VCaP (cell line): ENCODE measurements at regions not wholly inside any gene's neighbourhood (a gene's known extent, or its start where the extent isn't known, plus 50 kb on each side); places are given as distances from the start of the nearest gene placed in this dataset.

Experiments used
- H3K27ac ChIP-seq: fragments of 450-650 bp; 2 replicates; pipeline ENCODE4 v1.5.1; 2017
- CTCF ChIP-seq: fragments of 450-650 bp; conservative IDR thresholded peaks from 2 replicates; pipeline ENCODE4 v1.5.1; 2017; ENCODE audit warnings: mild to moderate bottlenecking, moderate library complexity

DNA sequence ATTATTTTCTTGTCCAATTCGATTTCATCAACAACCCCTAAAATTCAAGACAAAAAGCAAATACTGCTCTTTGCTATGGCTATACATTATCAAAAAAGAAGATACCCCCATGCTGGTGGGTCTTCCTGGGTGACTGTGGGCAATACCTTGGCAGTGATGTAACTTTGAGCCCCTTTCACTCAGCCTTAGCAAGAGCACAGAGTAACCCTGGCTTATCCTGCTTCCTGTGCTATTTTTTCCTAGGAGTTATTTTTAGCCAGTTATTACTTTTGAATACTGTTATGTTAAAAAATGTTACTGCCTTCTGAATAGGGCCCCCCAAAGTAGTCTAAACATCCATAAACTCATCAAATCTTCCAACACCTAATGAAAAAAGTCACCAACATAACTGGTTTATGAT is 145.6 kb upstream of the TSLP start:
- H3K27ac ChIP-seq: no peak overlapping the region
- no peak for TF ChIP-seq CTCF

- no peak overlapping the region for H3K27ac ChIP-seq
- TF ChIP-seq CTCF: no peak
Observed at GRCh38 chr5:110932755-110933488, 138.6 kb upstream of the TSLP start.

DNA sequence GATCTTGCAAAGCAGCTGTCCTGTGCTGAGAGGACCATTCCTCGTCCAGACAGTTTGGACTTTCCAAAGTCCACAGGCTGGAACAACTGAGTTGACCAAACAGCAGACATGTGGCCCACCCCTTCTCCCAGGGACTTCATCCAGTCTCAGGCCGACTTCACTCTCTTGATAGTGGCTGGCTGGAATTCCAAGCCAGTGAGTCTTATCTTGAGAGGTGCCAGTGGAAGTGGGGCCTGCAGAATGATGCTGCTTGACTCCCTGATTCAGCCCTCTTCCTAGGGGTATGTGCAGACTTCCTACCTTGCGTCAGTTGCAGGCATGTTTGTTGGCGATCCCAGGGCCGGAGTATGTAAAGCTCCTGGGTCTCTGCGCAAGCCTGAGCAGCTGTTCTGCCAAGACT is 131.4 kb upstream of the TSLP start:
- no peak for TF ChIP-seq CTCF
- no peak overlapping the region for H3K27ac ChIP-seq

DNA sequence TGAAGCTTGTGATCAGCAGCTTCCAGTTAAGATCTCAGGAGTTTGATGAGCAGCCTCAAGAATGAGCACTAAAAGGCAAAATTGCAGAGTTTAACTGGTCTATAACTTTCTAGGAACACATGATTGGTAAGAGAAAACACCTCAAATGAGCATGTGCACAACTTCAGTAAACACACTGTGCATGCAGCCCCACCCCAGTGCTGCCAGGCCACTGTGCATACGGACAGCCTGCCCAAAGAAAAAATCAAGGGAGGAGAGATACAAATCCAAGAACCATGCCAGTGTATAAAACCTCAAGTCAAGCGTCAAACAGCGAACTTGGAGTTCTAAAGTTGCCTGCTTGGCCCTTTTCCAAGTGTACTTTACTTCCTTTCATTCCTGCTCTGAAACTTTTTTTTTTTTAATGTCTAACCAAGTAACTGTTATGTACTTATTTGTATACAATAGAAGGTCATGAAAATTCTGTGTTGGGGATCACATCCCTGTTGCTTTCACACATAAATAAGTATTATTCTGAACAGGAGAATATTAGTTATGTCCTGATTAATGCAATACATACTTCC is 125.6 kb upstream of the TSLP start:
- TF ChIP-seq CTCF: no peak
- H3K27ac ChIP-seq: no peak overlapping the region

DNA sequence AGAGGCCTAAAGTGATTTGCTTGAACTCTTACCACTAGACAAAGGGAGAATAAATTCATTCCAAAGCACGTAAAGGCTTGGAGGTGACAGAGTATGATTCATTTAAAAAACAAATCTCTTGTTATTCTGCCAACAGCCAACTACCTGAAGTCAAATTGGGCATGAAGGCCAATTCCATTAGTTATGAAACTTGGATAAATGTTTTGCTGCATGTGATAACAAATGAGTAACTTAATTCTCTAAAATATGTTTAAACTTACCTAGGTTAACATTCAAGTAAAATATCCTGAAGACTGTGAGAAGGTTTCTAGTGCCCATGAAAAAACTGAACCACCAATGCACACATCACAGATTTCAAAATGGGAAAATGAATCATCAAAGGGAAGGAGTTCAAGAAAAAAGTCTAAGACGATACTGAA is 120.1 kb upstream of the TSLP start:
- H3K27ac ChIP-seq: no peak overlapping the region
- TF ChIP-seq CTCF: no peak

- TF ChIP-seq CTCF: no peak
Observed at GRCh38 chr5:110956280-110956912, 115.1 kb upstream of the TSLP start.

DNA sequence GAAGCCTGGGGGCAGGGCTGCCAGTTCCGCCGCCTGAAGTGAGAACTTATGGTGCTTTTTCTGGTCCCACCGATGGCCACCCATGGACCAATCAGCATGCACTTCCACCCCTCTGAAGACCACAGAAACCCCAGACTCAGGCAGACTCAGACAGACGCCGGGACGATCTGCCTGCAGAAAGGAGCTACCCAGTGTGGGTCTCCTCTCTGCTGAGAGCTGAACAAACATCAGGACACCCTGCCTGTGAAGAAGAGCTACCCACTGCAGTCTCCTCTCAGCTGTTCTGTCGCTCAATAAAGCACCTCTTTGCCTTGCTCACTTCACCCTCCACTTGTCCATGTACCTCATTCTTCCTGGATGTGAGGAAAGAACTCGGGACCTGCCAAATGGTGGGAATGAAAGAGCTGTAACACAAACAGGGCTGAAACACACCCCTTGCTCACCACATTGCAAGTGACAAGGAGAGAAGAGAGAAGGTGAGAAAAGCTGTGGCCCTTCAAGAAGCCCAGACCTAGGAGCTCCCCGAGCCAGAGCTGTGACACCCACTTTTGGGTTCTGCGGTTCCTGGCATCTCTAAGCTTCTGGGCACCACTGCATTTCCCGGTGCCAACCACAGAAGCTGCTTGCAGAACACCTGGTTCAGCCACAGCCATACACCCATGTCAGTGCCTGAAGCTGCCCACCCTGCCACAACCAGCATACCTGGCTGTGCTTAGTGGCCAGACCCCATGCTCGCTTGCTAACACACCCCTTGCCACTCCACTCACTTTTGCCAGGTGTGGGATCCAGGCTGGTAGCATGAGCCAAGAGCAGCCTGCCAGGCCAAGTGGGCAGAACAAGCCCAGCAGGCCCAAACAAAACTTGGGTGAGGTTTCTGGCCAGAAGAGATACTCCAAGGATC is 114.3 kb upstream of the TSLP start:
- TF ChIP-seq CTCF: no peak
- no peak overlapping the region for H3K27ac ChIP-seq

More at GRCh38 chr5:110956280-110956912, 115.1 kb upstream of the TSLP start:
- H3K27ac ChIP-seq: no peak overlapping the region
